ENCODE measurements at regions not wholly inside any gene's neighbourhood (a gene's known extent, or its start where the extent isn't known, plus 50 kb on each side); places are given as distances from the start of the nearest gene placed in this dataset.
A peak's percentile ranks its signal among the peaks of the same experiment; 100 is the strongest.

- no peak for DNase-seq (ENCODE audit: low read depth)
- TF ChIP-seq CTCF (IDR thresholded peaks at IDR 0.05; ENCODE audit: insufficient read depth, low read depth, low read length, missing control alignments) = no peak
- H3K4me3 ChIP-seq (ENCODE audit: low read length) = no peak overlapping the region
Measured at GRCh38 chr1:209506101-209506500, 77.4 kb upstream of the CAMK1G start.

DNA sequence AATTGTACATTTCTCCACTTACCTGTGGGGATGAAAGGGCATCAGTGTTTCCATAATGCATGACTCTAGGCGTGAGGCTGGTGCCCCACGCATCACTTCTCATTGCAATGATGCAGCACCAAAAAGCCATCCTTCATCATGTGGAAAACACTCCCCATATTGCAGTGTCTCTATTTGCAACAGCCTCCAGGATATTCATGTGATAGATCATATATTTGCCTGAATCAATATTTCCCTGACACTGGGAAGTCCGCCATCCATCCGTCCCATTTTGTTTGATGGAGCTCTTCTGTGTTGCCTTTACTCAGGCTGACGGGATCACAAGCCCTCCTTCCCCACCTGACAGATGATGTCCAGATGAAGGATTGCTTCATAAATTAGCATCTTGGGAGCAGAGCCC, 74.5 kb upstream of the CAMK1G start:
- H3K4me3 ChIP-seq (ENCODE audit: low read length) = no peak overlapping the region
- DNase-seq (ENCODE audit: low read depth) = no peak
- no peak for TF ChIP-seq CTCF (IDR thresholded peaks at IDR 0.05; ENCODE audit: insufficient read depth, low read depth, low read length, missing control alignments)

DNA sequence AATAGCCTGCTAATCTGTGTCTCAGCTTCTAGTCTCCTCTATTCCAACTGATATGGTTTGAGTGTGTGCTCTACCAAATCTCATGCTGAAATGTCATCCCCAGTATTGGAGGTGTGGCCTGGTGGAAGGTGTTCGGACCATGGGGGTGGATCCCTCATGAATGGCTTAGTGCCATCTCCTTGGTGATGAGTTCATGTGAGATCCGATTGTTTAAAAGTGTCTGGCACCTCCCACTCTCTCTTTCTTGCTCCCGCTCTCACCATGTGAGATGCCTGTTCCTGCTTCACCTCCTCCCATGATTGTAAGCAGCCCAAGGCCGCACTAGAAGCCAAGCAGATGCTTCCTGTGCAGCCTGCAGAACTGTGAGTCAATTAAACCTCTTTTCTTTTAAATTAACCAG, 73.5 kb upstream of the CAMK1G start:
- TF ChIP-seq CTCF (IDR thresholded peaks at IDR 0.05; ENCODE audit: insufficient read depth, low read depth, low read length, missing control alignments) = no peak
- no peak for DNase-seq (ENCODE audit: low read depth)

GRCh38 chr1:209511169-209511568, 72.3 kb upstream of the CAMK1G start:
- no peak for TF ChIP-seq CTCF (IDR thresholded peaks at IDR 0.05; ENCODE audit: insufficient read depth, low read depth, low read length, missing control alignments)
- no peak overlapping the region for H3K4me3 ChIP-seq (ENCODE audit: low read length)
- DNase-seq (ENCODE audit: low read depth) = no peak

More for the DNA sequence above, 73.5 kb upstream of the CAMK1G start:
- H3K4me3 ChIP-seq (ENCODE audit: low read length) = no peak overlapping the region

DNA sequence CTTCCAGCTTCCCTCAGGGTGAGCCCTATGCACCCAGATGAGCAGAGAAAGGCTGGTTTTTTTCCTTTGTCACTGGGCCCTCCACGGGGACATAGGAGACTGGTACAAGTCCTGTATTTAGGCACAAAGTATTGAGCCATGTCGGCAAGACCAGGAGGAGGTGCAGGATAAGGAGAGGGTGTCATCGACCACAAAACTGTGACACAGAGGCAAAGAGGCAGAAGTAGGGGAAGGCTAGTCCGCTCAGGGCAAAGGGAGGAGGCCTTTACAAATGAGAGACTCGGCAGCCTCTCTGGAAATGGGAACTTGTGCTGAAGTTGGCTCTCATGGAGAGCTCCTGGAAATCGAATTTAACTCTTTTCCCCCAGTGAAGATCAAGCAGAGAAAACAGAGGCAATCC, 70.7 kb upstream of the CAMK1G start:
- H3K4me3 ChIP-seq (ENCODE audit: low read length) = no peak overlapping the region
- TF ChIP-seq CTCF (IDR thresholded peaks at IDR 0.05; ENCODE audit: insufficient read depth, low read depth, low read length, missing control alignments) = no peak
- no peak for DNase-seq (ENCODE audit: low read depth)

DNA sequence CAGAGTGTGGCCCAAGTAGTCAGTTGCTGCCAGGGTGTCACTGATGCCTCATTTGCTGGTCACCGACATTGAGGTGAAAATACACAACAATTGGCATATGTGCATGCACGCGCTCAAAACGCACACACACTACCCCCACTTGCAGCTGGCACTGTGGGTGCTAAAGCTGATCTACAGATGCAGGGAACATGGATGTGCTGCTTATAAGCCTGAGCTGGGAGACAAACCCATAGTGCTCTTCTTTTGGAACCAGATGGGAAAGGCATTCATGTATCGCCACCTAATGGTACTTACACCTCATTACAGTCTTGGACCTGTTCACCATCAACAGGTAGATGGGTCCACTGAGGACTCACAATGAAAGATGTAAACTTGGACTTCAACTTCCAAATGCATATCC, 70.3 kb upstream of the CAMK1G start:
- H3K4me3 ChIP-seq (ENCODE audit: low read length) = no peak overlapping the region
- TF ChIP-seq CTCF (IDR thresholded peaks at IDR 0.05; ENCODE audit: insufficient read depth, low read depth, low read length, missing control alignments) = peak; percentile 80
- DNase-seq (ENCODE audit: low read depth) = peak; percentile 79

GRCh38 chr1:209516771-209517680, 66.5 kb upstream of the CAMK1G start:
- TF ChIP-seq CTCF (IDR thresholded peaks at IDR 0.05; ENCODE audit: insufficient read depth, low read depth, low read length, missing control alignments) = no peak
- no peak for DNase-seq (ENCODE audit: low read depth)

More at GRCh38 chr1:209516771-209517680, 66.5 kb upstream of the CAMK1G start:
- no peak overlapping the region for H3K4me3 ChIP-seq (ENCODE audit: low read length)
